ENCODE measurements at regions not wholly inside any gene's neighbourhood (a gene's known extent, or its start where the extent isn't known, plus 50 kb on each side); places are given as distances from the start of the nearest gene placed in this dataset.
A peak's percentile ranks its signal among the peaks of the same experiment; 100 is the strongest.

GRCh38 chr3:44018926-44019325 lies 222.8 kb upstream of the TOPAZ1 start:
- TF ChIP-seq, protein P1, sequence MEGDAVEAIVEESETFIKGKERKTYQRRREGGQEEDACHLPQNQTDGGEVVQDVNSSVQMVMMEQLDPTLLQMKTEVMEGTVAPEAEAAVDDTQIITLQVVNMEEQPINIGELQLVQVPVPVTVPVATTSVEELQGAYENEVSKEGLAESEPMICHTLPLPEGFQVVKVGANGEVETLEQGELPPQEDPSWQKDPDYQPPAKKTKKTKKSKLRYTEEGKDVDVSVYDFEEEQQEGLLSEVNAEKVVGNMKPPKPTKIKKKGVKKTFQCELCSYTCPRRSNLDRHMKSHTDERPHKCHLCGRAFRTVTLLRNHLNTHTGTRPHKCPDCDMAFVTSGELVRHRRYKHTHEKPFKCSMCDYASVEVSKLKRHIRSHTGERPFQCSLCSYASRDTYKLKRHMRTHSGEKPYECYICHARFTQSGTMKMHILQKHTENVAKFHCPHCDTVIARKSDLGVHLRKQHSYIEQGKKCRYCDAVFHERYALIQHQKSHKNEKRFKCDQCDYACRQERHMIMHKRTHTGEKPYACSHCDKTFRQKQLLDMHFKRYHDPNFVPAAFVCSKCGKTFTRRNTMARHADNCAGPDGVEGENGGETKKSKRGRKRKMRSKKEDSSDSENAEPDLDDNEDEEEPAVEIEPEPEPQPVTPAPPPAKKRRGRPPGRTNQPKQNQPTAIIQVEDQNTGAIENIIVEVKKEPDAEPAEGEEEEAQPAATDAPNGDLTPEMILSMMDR (IDR thresholded peaks at IDR 0.05; ENCODE audit: unreplicated experiment in 3 of 3), result no peak
- no peaks in the 10 kb centered on the region for H3K9me3 Mint-ChIP-seq
- H3K27me3 Mint-ChIP-seq (ENCODE audit: low read depth), result peaks cover 66% of the 10 kb centered on the region
- no peaks in the 10 kb centered on the region for H3K36me3 Mint-ChIP-seq (ENCODE audit: low read depth)
- peaks cover 28% of the 10 kb centered on the region for H3K4me1 Mint-ChIP-seq
- no peak overlapping the region for H3K4me3 Mint-ChIP-seq
- no peak overlapping the region for H3K27ac Mint-ChIP-seq

DNA sequence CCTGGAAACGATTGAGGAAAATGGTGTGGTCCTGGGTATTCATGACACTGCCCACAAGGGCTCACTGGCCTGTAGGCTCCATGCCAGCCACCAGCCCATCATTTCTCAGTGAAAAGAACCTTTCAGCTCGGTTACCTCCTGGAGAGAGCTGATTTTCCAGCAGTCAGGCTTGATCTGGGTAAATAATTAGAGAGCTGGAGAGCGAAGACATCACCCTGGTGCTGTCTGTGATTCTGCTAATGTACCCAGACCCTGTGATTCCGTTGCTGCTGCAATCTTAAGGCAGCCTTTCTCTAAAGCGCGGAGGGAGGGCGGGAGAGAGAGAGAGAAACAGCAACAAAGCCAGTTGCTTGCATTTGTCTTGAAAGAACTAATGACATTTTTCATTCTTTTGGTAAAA lies 221.9 kb upstream of the TOPAZ1 start:
- Mint-ChIP-seq H3K27me3 (ENCODE audit: low read depth) (peaks cover 73% of the 10 kb centered on the region), H3K4me3 (no peak overlapping the region), H3K4me1 (peaks cover 28% of the 10 kb centered on the region)

DNA sequence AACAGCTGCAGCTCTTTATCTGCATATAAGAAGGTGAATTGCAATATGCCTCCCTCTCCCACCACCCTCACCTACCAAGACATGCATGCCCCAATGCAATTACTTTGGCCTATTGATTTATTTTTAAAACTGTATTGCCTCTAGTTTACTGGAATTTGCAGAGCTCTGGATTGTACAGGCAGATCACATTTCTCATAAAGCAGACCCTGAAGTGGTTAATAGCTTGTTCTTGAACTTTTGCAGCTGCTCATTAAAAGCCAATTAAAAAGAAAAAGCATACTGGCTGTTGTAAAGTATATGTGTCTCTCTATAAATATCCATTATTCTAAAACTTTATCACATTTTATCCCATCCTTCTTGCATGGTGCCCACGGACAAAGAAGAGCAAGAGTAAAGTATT lies 221.5 kb upstream of the TOPAZ1 start:
- Mint-ChIP-seq H3K4me1 (peaks cover 28% of the 10 kb centered on the region), H3K9me3 (no peaks in the 10 kb centered on the region), H3K4me3 (no peak overlapping the region), H3K27me3 (ENCODE audit: low read depth) (peaks cover 77% of the 10 kb centered on the region), H3K36me3 (ENCODE audit: low read depth) (no peaks in the 10 kb centered on the region), H3K27ac (no peak overlapping the region)
- TF ChIP-seq, protein P1 (IDR thresholded peaks at IDR 0.05; ENCODE audit: unreplicated experiment in 3 of 3), result no peak

More for the DNA sequence above, 221.9 kb upstream of the TOPAZ1 start:
- no peaks in the 10 kb centered on the region for H3K9me3 Mint-ChIP-seq
- H3K27ac Mint-ChIP-seq, result no peak overlapping the region
- TF ChIP-seq, protein P1 (IDR thresholded peaks at IDR 0.05; ENCODE audit: unreplicated experiment in 3 of 3), result no peak
- no peaks in the 10 kb centered on the region for H3K36me3 Mint-ChIP-seq (ENCODE audit: low read depth)

DNA sequence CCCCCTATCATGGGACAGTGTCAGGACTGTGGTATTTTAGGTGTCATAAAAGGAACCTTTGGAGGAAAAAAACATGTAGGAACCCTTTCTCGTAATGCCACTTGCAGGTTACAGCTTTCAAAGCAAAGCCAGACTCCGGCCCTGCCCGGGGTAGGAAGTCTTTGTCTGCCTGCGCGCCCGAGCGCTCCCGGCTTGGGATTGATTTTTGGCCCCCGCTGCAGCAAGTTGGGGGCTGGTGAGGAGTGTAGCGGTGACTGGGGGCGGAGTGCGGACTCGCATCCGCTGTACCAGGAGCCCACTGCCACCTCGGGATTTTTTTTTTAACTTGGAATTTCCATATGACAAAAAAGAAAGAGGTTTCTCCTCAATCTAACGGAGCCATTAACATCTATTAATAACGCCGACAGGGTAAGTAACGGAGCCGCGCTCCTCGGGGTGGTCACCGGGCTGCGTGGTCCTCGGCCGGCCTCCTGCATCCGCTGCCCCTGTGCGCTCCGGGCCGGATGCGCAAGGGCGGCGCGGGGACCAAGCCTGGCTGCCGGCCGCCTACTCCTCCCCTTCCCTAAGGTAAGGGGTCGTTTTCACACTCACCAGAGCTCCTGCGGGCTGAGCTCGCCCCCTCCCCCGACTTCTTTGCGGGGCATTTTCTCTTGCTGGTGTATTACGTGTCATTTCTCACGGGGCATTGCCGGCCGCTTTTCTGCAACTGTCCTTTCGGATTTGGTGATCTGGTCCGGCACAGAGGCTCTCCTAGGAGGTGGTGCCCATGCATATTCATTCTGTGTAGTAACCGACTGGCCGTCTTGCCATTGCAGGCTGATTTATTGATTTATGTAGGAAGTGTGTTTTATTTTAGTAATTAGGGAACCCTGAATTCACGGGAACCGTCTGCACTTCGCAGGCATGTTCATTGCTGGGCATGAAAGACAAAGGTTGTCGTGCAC lies 219.8 kb upstream of the TOPAZ1 start:
- Mint-ChIP-seq H3K4me3 (peak overlapping the region; percentile 63 to 75 (median 66)), H3K4me1 (peaks cover 28% of the 10 kb centered on the region), H3K27ac (no peak overlapping the region), H3K27me3 (ENCODE audit: low read depth) (peaks cover 90% of the 10 kb centered on the region), H3K36me3 (ENCODE audit: low read depth) (no peaks in the 10 kb centered on the region), H3K9me3 (no peaks in the 10 kb centered on the region)
- TF ChIP-seq, protein P1 (IDR thresholded peaks at IDR 0.05; ENCODE audit: unreplicated experiment in 3 of 3), result no peak

DNA sequence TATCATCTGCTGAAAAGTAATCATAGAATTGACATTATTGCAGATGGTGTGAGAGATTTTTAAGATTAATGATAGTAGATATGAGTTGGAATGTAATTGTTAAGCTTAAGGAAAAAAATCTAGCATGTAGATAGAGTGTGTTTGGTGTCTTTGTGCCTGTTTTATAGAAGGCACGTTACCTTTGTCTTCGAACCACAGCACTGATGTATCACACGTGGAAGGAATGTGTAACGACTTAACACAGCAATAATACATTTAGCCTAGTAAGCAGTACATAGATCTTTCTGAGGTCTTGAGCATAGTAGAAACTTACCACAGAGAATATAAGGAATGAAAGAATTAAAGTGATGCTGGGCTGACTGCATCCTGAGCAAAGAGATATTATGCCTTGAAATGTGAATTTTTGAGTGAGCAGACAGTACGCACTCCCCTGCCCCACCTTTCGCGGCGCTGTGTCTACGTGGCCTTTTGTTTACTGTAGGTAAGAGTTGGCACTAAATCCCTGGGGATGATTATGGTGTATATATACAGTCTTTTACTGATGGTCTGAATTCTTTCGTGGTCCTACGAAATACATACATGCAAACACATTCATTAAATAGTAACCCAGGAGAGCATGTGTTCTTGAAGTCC lies 217.6 kb upstream of the TOPAZ1 start:
- Mint-ChIP-seq H3K4me1 (peaks cover 25% of the 10 kb centered on the region), H3K4me3 (no peak overlapping the region), H3K9me3 (no peaks in the 10 kb centered on the region), H3K36me3 (ENCODE audit: low read depth) (no peaks in the 10 kb centered on the region), H3K27me3 (ENCODE audit: low read depth) (peaks cover 84% of the 10 kb centered on the region), H3K27ac (no peak overlapping the region)
- TF ChIP-seq, protein P1 (IDR thresholded peaks at IDR 0.05; ENCODE audit: unreplicated experiment in 3 of 3), result no peak
